ENCODE measurements at regions not wholly inside any gene's neighbourhood (a gene's known extent, or its start where the extent isn't known, plus 50 kb on each side); places are given as distances from the start of the nearest gene placed in this dataset.

GRCh38 chr9:89929315-89929672 lies 324.5 kb downstream of the GADD45G start:
- Mint-ChIP-seq H3K4me1 (ENCODE audit: unreplicated experiment) (peaks cover 72% of the 10 kb centered on the region), H3K27me3 (ENCODE audit: unreplicated experiment) (peaks cover 7% of the 10 kb centered on the region), H3K36me3 (ENCODE audit: low read depth, unreplicated experiment) (peaks cover 3% of the 10 kb centered on the region), H3K27ac (ENCODE audit: unreplicated experiment) (peak overlapping the region; percentile 95), H3K4me3 (ENCODE audit: unreplicated experiment) (no peak overlapping the region), H3K9me3 (ENCODE audit: unreplicated experiment) (no peaks in the 10 kb centered on the region)
- no peak for DNase-seq (ENCODE audit: low spot score)
- no peak for TF ChIP-seq CTCF (IDR thresholded peaks at IDR 0.05; ENCODE audit: unreplicated experiment)

GRCh38 chr9:89929673-89930480 lies 325.1 kb downstream of the GADD45G start:
- DNase-seq (ENCODE audit: low spot score) = peak; percentile 38
- peaks cover 75% of the 10 kb centered on the region for H3K4me1 Mint-ChIP-seq (ENCODE audit: unreplicated experiment)
- H3K27ac Mint-ChIP-seq (ENCODE audit: unreplicated experiment) = peak overlapping the region; percentile 95
- peaks cover 3% of the 10 kb centered on the region for H3K36me3 Mint-ChIP-seq (ENCODE audit: low read depth, unreplicated experiment)
- no peaks in the 10 kb centered on the region for H3K9me3 Mint-ChIP-seq (ENCODE audit: unreplicated experiment)
- H3K4me3 Mint-ChIP-seq (ENCODE audit: unreplicated experiment) = no peak overlapping the region
- peaks cover 7% of the 10 kb centered on the region for H3K27me3 Mint-ChIP-seq (ENCODE audit: unreplicated experiment)
- TF ChIP-seq CTCF (IDR thresholded peaks at IDR 0.05; ENCODE audit: unreplicated experiment) = no peak

GRCh38 chr9:89933578-89933977 lies 328.8 kb downstream of the GADD45G start:
- H3K27ac Mint-ChIP-seq (ENCODE audit: unreplicated experiment) = no peak overlapping the region
- DNase-seq (ENCODE audit: low spot score) = no peak
- no peak for TF ChIP-seq CTCF (IDR thresholded peaks at IDR 0.05; ENCODE audit: unreplicated experiment)
- no peaks in the 10 kb centered on the region for H3K9me3 Mint-ChIP-seq (ENCODE audit: unreplicated experiment)
- H3K36me3 Mint-ChIP-seq (ENCODE audit: low read depth, unreplicated experiment) = no peaks in the 10 kb centered on the region
- H3K4me3 Mint-ChIP-seq (ENCODE audit: unreplicated experiment) = no peak overlapping the region
- peaks cover 53% of the 10 kb centered on the region for H3K4me1 Mint-ChIP-seq (ENCODE audit: unreplicated experiment)
- peaks cover 4% of the 10 kb centered on the region for H3K27me3 Mint-ChIP-seq (ENCODE audit: unreplicated experiment)

GRCh38 chr9:89935115-89935514 lies 330.3 kb downstream of the GADD45G start:
- no peaks in the 10 kb centered on the region for H3K36me3 Mint-ChIP-seq (ENCODE audit: low read depth, unreplicated experiment)
- no peak overlapping the region for H3K4me3 Mint-ChIP-seq (ENCODE audit: unreplicated experiment)
- H3K4me1 Mint-ChIP-seq (ENCODE audit: unreplicated experiment) = peaks cover 49% of the 10 kb centered on the region
- no peak for DNase-seq (ENCODE audit: low spot score)
- no peak overlapping the region for H3K27ac Mint-ChIP-seq (ENCODE audit: unreplicated experiment)
- peaks cover 4% of the 10 kb centered on the region for H3K27me3 Mint-ChIP-seq (ENCODE audit: unreplicated experiment)
- no peaks in the 10 kb centered on the region for H3K9me3 Mint-ChIP-seq (ENCODE audit: unreplicated experiment)
- TF ChIP-seq CTCF (IDR thresholded peaks at IDR 0.05; ENCODE audit: unreplicated experiment) = no peak

GRCh38 chr9:89935801-89936200 lies 331.0 kb downstream of the GADD45G start:
- no peak for TF ChIP-seq CTCF (IDR thresholded peaks at IDR 0.05; ENCODE audit: unreplicated experiment)
- Mint-ChIP-seq H3K4me3 (ENCODE audit: unreplicated experiment) (no peak overlapping the region), H3K27ac (ENCODE audit: unreplicated experiment) (no peak overlapping the region), H3K27me3 (ENCODE audit: unreplicated experiment) (peaks cover 4% of the 10 kb centered on the region), H3K9me3 (ENCODE audit: unreplicated experiment) (no peaks in the 10 kb centered on the region), H3K36me3 (ENCODE audit: low read depth, unreplicated experiment) (no peaks in the 10 kb centered on the region), H3K4me1 (ENCODE audit: unreplicated experiment) (peaks cover 42% of the 10 kb centered on the region)
- DNase-seq (ENCODE audit: low spot score) = no peak

Measured in endothelial cell (in vitro differentiated cells).